Left lobe of liver (tissue), 2 donors: ENCODE measurements at regions not wholly inside any gene's neighbourhood (a gene's known extent, or its start where the extent isn't known, plus 50 kb on each side); places are given as distances from the start of the nearest gene placed in this dataset.

Experiments used
- ATAC-seq: fragments of 200-7000 bp; cut with Tn5 transposase; one replicate; pipeline ENCODE4 v1.9.1; 2020; ENCODE audit warnings: mild to moderate bottlenecking, moderate library complexity
- DNase-seq: peaks from one replicate; pipeline ENCODE4 v3.0.0-alpha.2; 2020; ENCODE audit warnings: low spot score
- donor health status: DM: no; HTN: no; CAD: no; lungs with moderate emphysema.
- donor health status: DM: no; HTN: yes; CAD: no.

DNA sequence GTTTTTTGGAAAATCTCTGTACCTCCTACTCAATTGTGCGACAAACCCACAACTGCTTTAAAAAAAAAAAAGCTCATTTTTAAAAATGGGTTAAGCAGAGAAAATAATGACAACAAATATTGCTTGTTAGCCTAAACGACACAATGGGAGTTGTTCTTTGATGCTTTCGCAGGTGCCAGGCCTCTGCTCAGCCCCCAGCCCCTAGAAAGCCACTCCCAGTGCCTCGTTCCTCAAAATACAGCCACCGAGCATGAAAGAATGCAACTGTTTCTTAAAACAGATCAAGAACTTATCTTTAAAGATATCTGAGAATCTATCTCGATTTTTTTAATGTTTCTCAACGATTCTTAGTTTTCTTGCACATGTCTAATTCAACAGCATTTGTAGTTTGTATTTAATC lies 85.2 kb upstream of the PFKP start:
- DNase-seq = no peak
- no peak for ATAC-seq

DNA sequence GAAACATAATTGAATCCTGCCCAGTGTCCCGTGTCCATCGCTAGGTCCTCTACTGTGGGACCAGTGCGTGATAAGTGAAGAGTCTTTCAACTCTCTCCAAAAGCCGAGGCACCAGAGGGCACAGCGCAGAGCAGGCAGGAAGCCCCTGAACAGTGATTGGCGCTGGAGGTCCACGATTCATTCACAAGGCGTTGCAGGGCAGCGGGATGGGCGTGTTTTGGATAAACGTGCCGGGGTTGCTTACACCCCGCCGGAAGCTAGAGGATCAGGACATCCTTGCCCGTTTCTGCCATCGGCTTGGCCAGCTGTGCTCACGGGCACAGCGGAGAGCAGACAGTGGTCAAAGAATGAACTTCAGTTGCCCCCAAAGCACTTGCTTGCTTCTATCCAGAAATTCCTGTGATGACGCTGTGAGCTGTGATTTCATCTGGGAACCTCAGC lies 86.0 kb upstream of the PFKP start:
- ATAC-seq (no peak), DNase-seq (no peak)

DNA sequence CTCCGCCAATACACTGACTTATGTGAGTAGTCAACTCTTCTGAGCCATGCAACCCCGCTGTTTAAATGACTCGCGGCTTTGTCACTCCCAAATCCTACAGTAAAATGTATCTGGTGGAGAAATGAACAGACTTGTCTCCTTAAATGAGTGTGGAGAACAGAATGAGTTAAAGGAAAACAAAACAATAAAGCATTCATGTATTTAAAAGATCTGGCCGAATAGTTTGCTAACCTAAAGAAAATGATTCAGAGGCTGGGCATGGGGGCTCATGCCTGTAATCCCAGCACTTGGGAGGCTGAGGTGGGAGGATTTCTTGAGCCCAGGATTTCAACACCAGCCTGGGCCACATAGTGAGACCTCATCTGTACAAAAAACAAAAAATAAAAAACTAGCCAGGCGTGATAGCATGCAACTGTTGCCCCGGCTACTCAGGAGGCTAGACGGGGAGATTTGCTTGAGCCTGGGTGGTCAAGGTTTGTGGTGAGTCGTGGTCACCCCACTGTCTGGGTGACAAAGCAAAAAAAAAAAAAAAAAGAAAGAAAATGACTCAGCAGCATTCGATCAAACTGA lies 86.5 kb upstream of the PFKP start:
- ATAC-seq (no peak), DNase-seq (no peak)

DNA sequence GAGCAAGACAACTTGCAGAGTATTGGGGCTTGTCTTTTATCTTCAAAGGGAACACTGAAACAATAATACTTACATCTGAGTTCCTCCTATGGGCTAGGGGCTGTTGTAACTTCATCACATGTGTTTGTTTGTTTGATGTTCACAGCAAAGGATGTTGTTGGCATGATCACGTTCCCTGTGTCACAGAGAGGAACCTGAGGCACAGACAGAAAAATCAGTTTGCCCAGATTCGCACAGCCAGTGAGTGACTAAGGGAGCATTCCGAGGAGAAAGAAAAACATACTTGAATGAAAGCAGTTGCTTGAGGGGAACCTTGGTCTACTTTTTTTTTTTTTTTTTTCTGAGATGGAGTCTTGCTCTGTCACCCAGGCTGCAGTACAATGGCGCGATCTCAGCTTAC lies 87.2 kb upstream of the PFKP start:
- no peak for DNase-seq

DNA sequence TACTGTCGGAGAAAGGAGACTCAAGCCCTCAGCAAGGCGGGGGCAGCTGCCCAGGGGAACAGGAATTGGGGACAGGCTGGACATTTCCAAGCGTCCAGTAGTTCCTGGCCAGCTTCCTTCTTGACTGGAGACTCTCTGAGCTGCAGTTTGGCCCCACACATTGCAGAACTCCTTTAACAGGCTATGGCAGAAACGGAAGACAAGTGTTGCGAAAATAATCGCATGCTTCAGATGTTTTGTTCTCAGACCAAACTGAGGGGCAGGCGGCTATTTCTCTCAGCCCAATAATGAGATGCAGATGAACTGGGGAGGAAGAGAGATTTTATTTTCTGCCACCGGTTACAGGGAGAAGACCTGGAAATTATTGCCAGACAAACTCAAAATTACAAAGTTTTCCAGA lies 88.0 kb upstream of the PFKP start:
- DNase-seq = no peak
- ATAC-seq = no peak

More for the DNA sequence above, 87.2 kb upstream of the PFKP start:
- no peak for ATAC-seq

DNA sequence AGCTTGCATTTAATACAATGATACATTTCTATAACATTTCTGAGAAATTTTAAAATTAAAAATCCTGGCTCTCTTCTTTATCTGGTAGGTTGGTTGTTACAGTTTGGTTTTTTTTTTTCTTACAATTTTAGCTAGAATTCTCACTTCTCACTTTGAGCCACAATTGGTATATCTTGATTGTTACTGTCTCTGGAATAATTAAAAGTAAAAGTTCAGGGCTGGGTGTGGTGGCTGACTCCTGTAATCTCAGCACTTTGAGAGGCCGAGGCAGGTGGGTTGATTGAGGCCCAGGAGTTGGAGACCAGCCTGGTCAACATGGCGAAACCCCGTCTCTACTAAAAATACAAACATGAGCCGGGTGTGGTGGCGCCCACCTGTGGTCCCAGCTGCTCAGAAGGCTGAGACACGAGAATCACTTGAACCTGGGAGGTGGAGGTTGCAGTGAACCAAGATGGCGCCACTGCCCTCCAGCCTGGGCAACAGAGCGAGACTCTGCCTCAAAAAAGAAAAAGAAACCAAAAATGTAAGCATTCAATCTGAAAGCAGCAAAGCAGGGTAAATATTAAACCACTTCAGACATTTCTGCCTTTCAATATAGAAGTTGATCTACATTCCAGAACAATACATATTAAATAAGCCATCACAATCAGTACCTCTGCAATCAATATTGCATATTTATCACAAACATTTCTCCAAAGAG lies 88.6 kb upstream of the PFKP start:
- no peak for ATAC-seq

DNA sequence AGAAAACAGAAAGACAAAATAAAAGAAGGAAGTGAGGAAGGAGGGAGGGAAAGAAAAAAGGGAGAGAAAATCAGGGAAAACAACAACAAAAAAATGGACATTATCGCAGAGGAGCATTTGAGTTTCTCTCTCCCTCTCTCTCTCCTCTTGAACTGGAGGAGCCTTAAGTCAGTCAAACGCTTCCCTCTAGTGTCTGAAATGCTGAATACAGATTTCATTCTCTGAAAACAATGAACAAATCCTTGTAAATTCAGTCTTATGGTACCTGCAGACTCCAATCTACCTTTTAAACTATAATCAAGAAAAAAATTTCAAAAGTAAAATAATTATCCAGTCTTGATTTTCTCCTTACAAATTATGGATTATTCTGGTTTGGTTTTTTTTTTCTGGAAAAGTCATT lies 89.2 kb upstream of the PFKP start:
- ATAC-seq (peak; percentile 62), DNase-seq (no peak)

More for the DNA sequence above, 88.6 kb upstream of the PFKP start:
- DNase-seq = no peak

DNA sequence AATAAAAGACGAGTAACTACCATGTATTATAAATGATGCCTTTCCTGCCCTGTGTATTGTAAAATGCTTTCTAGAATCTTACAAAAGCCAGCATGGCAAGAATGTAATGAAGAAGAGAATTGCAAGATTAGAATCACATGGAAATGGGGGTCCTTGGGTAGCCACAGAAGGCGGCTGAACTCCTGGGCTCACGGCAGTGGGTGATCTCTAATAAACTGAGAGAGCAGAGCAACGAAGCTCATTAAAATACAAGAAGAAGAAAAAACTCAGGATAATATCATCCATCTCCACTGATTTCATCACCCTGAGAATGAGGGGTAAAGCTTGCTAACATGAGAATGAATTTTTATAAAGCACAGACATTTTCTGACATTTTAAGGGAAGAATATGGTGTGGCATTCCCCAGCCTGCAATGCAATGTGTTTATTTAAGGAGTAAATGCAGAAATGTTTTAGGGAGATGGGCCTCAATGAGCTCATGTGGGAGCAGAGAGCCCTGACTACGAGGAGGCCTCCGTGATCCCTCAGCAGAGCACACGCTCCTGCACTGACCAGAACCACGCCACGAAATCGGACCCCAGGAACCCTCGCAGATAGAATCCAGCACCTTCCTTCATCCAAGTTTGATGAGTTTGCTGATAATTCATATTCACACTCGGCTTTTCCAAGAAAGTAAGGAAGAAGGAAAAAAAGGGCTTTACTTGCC lies 92.7 kb upstream of the PFKP start:
- no peak for ATAC-seq
- no peak for DNase-seq

DNA sequence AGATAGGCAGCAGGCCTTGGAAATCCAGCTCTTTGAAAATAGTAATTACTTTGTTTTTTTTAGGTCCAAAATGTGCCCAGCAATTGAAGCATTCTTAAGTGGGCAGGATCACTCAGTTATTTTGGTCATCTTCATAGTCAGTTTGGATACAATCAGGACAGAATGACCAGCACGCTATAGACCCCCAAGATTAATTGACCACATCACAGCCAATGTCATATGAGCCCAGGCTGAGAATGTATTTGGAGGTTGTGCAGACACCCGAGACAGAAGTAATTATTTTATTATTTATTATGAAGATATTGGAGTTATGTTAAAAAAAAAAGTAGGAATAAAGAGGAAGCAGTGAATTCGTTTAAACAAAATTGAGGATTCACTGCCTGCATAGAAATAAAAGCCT lies 93.3 kb upstream of the PFKP start:
- ATAC-seq (no peak), DNase-seq (no peak)

DNA sequence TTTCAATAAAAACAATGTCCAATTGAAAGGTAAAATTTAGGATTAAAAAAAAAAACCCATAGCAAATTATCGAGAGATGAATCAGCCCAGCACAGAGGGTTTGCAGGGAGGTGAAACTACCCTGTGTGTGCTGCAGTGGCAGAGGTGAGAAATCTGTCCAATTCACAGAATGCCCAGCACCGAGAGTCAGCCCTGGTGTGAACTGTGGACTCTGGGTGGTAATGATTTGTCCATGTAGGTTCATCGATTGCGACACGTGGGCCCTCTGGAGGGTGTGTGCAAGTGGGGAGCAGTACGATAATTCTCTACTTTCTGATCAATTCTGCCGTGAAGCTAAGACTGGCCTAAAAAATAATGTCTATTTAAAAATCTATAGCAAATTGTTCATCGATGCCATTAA lies 94.5 kb upstream of the PFKP start:
- ATAC-seq (peak; percentile 19), DNase-seq (no peak)

DNA sequence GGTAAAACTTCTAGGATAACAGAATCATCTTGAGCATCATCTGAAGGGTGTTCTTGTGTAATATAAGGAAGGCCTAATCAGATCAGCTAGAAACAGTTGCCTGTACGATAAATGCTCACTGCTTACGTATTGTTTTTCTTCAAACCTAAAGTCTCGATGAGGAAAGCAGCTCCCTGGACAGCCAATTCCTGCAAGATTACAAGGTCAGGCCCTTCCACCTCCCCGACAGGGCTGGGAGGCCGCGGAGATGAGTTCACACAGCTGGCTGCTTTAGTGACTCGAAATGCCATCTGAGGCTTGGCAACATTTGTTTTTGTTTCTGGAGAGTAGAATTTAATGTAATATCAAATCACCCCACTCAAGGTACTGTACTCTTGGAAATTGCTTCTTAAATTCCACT lies 95.1 kb upstream of the PFKP start:
- ATAC-seq = no peak
- no peak for DNase-seq

DNA sequence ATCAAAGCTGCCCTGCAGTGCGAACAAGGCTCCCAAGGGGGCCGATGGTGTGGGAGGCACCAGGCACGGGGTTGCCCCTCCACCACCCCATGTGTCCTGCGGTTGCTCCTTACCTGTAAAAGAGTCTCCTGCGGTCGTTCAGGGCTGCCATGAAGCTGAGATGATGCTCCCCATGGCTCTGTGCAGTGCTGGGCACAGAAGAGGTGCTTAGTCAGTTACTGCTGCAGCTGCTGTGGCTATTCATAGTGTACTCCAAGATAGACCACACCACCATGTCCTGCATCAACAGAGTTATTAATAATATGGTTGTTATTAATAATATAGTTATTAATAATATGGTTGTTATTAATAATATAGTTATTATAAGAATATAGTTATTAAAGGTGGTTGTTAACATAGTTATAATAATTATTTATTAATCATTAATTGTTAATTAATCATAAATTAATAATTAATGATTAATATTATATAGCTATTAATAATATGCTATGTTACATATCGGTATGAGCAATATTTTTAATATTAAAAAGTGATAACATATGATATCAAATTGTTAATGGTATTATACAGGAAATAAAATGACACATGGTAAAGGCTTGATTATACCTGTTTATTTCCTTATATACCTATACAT lies 97.0 kb upstream of the PFKP start:
- no peak for ATAC-seq
- no peak for DNase-seq

DNA sequence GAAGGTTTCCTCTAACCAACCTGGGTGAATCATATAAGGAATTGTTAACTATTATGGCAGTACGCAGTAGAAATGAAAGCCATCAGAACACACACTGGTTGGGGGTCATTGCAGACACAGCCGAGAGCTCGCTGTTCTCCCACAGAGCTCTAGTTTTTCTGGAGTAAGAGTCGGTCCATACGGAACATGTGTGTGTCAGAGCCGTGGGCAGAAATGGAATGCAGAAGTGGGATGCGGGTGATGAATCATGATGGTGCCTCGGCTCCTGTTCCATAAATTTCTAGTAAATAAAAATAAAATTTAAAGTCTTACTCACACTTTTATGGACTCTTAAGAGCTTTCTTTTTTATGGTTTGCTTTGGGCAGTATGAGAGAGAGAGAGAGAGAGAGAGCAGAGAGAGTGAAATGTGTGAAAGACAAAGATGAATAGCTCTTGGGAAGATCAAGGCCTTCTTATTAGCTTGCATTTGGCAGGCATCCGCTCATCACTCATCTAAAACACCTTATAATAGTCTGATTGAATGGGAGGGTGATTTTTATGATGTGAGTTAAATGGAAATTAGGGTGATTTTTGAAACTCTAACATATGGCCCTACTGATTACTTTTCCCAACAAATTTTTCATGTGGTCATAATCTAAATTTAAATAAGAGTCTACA lies 98.8 kb upstream of the PFKP start:
- DNase-seq (no peak), ATAC-seq (no peak)

DNA sequence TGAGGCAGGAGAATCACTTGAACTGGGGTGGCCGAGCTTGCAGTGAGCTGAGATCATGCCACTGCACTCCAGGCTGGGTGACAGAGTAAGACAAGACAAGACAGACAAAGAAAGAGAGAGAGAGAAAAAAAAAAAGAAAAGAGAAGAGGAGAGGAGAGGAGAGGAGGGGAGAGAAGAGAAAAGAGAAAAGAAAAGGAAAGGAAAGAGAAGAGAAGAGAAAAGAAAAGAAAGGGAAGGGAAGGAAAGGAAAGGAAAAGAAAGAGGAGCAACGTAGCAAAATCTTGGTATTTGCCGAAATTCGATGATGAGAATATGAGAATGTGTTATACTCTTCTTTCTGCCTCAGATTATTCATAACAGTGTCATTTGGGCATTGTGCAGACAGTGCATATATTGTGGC lies 101.2 kb upstream of the PFKP start:
- ATAC-seq (no peak), DNase-seq (no peak)

DNA sequence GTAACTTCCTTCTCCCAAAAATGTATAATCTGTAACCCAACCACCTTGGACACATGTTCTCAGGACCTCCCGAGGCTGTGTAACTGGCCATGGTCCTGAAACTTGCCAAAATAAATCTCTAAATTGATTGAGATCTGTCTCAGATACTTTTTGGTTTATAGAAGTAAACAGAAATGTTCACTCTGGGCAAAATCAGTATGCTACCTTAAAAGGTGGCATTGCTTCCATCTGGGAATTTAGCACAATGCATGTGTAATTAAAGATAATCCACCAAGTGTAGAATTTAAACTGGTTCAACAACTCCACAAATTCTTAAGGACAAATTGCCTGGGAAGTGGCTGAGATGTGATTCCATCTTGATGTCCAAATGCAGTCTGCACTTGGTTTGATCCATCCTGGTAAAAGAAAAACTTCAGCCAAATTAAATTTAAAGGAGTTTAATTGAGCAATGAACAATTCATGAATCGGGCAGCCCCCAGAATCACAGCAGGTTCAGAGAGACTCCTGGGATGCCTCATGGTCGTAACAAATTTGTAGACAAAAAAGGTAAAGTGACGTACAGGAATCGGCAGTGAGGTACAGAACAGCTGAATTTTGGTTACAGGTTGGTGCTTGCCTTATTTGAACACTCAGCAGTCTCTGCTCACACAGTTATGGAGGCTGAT lies 102.6 kb upstream of the PFKP start:
- DNase-seq (no peak), ATAC-seq (no peak)

DNA sequence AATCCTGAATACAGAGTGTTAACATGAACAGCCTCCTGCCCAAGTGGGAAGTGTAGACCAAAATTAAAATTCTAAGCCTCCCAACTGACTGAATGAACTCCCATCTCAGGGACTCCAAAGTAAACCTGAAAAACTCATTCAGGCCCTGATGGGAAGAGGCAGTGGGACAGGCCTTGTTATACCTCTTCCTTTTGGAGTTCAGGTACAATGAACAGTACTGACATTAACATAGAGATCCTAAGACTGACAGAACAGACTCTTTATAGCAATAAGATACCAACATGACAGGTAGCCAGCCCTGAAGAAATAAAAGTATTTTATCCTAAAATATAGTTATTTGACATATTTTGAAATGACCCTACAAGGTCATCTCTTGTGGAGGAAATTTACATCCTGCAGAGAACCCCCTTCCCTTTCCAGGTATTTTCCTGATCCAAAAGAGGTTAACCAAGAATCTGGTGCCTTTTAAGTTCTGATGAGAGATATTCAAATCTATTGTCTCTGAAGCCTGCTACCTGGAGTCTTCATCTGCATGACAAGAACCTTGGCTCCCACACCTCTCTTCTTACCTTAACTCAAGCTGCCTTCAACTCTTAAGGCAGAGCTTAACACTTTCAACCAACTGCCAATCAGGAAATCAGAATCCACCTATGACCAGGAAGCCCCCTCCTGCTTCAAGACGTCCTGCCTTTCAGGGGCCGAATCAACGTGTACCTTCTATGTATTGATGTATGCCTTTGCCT lies 103.3 kb upstream of the PFKP start:
- ATAC-seq = no peak
- no peak for DNase-seq

DNA sequence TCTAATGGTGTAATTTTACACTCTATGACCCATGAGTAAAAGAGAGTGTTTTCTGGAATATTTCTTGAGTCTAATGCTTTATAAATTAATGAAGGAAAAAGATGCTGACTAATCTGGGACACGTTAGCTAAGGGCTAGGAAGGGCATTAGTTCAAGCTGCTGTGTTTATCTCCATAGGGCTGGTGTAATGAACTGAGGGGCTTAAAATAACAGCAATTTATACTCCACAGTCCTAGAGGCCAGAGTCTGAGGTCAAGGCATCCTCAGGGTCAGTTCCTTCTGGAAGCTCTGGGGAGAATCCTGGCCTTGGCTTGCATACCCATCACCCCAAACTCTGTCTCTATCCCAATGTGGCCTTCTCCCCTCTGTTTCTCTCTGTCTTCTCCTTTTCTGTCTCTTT lies 105.2 kb upstream of the PFKP start:
- ATAC-seq (no peak), DNase-seq (no peak)

DNA sequence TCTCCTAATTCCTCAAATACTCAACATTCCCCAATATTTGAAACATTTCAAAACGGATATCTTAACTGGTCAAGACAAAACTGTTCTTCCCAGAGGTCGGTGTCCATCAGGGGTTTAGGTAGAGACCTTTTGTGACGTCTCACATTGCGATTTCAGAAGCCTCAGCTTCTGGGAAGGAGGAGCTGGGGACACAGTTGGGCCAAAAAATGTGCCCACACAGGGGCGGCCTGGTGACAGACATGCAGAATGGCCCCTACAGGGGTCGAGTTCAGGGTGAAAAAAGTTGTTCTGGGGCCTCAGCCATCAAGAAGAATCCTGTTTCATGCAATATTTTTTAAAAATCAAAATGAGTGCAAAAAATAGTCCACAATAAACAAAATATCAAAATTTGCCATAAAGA lies 108.7 kb upstream of the PFKP start:
- DNase-seq (no peak), ATAC-seq (peak; percentile 18)

DNA sequence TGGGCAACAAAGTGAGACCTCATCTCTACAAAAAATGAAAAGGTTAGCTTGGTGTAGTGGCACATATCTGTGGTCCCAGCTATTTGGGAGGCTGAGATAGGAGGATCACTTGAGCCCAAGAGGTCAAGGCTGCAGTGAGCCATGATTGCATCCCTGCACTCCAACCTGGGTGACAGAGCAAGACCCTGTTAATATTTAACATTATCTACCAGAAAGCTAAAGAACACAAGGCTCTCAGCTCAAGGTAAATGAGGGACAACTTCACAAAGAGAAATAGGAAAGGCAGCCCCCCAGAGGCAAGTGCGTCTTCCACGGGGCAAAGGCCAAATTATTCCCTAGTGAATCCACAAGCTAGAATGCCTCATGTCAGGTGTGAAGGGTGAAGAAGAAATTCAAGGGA lies 109.6 kb upstream of the PFKP start:
- DNase-seq = no peak
- ATAC-seq = peak; percentile 50

DNA sequence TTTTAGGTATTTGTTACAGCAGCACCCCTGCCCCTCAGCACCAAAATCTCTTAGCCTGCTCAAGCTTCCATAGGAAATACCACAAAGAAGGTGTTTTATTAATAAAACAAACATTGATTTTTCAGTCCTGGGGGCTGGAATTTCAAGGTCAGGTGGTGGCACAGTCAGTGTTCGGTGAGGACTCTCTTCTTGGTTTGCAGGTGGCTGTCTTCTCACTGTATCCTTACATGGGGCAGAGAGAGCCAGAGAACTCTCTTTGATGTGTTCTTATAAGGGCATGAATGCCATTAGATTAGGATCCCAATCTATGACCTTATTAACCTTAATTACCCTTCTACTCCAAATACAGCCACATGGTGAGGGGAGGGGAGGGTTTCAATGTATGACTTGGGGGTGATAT lies 112.3 kb upstream of the PFKP start:
- DNase-seq (no peak), ATAC-seq (no peak)
